Endothelial cell of umbilical vein (primary cell): ENCODE measurements at regions not wholly inside any gene's neighbourhood (a gene's known extent, or its start where the extent isn't known, plus 50 kb on each side); places are given as distances from the start of the nearest gene placed in this dataset.

ENCODE experiments used
- BruUV-seq: library from RNA; stranded (reverse); fragments of 400-500 nt; replicated peaks from 2 replicates; lab custom pipeline; 2021; lab: Mats Ljungman, UMichigan
- CTCF ChIA-PET: fragments of 300-600, 350-600 bp; sonication (Branson Sonifier 250); formaldehyde crosslinking; loops from one replicate; lab custom pipeline; 2021; ENCODE audit warnings: antibody characterized with exemption, inconsistent platforms; lab: Charles Lee
- POLR2A ChIA-PET: fragments of 300-600, 350-600 bp; sonication (Branson Sonifier 250); formaldehyde crosslinking; loops from one replicate; lab custom pipeline; 2021; ENCODE audit warnings: antibody characterized with exemption, inconsistent platforms; lab: Charles Lee
- DNase-seq: peaks from one replicate; pipeline ENCODE4 v3.0.0-alpha.2; 2011; ENCODE audit warnings: low read depth, low spot score
- FAIRE-seq: peaks from 2 replicates; lab custom pipeline; 2011; peaks lifted over from hg19 to GRCh38; lab: Jason Lieb, UNC
- H2AFZ ChIP-seq: 2 replicates; pipeline ENCODE4 v1.6.0; 2012; ENCODE audit warnings: low read depth, low read length, control low read depth, inconsistent platforms
- H3K27ac ChIP-seq: 2 replicates; pipeline ENCODE4 v1.5.1; 2011; ENCODE audit warnings: low read depth, mild to moderate bottlenecking, control low read depth, low read length, moderate library complexity; ENCODE audit not compliant: insufficient read depth
- H3K27me3 ChIP-seq, 2 experiments: 2 replicates each; pipeline versions ENCODE4 v1.6.0 to v1.6.1; 2011; ENCODE audit warnings: low read length in 2 of 2, mixed read lengths in 1 of 2; ENCODE audit not compliant: control insufficient read depth in 2 of 2, insufficient read depth in 2 of 2
- H3K36me3 ChIP-seq, 2 experiments: 2 replicates in 1 of 2; 3 replicates in 1 of 2; pipeline ENCODE4 v1.5.1; 2011; ENCODE audit warnings: low read length in 2 of 2, mild to moderate bottlenecking in 1 of 2, moderate library complexity in 1 of 2; ENCODE audit not compliant: control insufficient read depth in 2 of 2, insufficient read depth in 2 of 2; ENCODE audit errors: extremely low read depth in 1 of 2
- H3K4me1 ChIP-seq: 3 replicates; pipeline ENCODE4 v1.5.1; 2011; ENCODE audit warnings: mild to moderate bottlenecking, low read length; ENCODE audit not compliant: control insufficient read depth, insufficient read depth; ENCODE audit errors: extremely low read depth
- H3K4me2 ChIP-seq: 2 replicates; pipeline ENCODE4 v1.6.1; 2011; ENCODE audit warnings: low read length, control low read depth, mixed read lengths; ENCODE audit not compliant: insufficient read depth
- H3K4me3 ChIP-seq, 3 experiments: fragments of 200-600 bp in 1 of 3; sonication (generic), shearing (Covaris generic) in 1 of 3; replicated peaks in 1 of 3; 2 replicates each; pipeline ENCODE4 v1.5.1; 2011 to 2016; ENCODE audit warnings: control low read depth in 3 of 3, low read length in 3 of 3, mild to moderate bottlenecking in 2 of 3, inconsistent platforms in 1 of 3, low read depth in 1 of 3, moderate library complexity in 1 of 3; ENCODE audit not compliant: insufficient read depth in 1 of 3
- H3K79me2 ChIP-seq: 2 replicates; pipeline ENCODE4 v1.6.0; 2012; ENCODE audit warnings: low read length, inconsistent platforms; ENCODE audit not compliant: control insufficient read depth, insufficient read depth
- H3K9ac ChIP-seq: replicated peaks from 2 replicates; pipeline ENCODE3; 2011; ENCODE audit warnings: low read length, control low read depth; ENCODE audit not compliant: insufficient read depth; ENCODE audit errors: extremely low read depth
- H3K9me1 ChIP-seq: replicated peaks from 3 replicates; pipeline ENCODE4 v1.6.0; 2011; ENCODE audit warnings: mild to moderate bottlenecking, low read length; ENCODE audit not compliant: control insufficient read depth, insufficient read depth; ENCODE audit errors: extremely low read depth
- H3K9me3 ChIP-seq: replicated peaks from 2 replicates; pipeline ENCODE4 v1.5.1; 2012; ENCODE audit warnings: low read length, inconsistent platforms; ENCODE audit not compliant: control insufficient read depth, insufficient read depth
- H4K20me1 ChIP-seq: replicated peaks from 2 replicates; pipeline ENCODE3; 2011; ENCODE audit warnings: mild to moderate bottlenecking, low read length; ENCODE audit not compliant: control insufficient read depth, insufficient read depth; ENCODE audit errors: extremely low read depth
- EZH2 ChIP-seq: IDR thresholded peaks from 2 replicates; pipeline ENCODE4 v1.6.1; 2012; ENCODE audit warnings: borderline replicate concordance, low read depth, mild to moderate bottlenecking, moderate library complexity, low read length, inconsistent platforms; ENCODE audit not compliant: severe bottlenecking
- FOS ChIP-seq: IDR thresholded peaks from 2 replicates; pipeline ENCODE4 v1.6.1; 2011; ENCODE audit warnings: mild to moderate bottlenecking, low read length, moderate library complexity, borderline replicate concordance; ENCODE audit not compliant: insufficient read depth
- GATA2 ChIP-seq: IDR thresholded peaks from 2 replicates; pipeline ENCODE4 v1.7.0; 2011; ENCODE audit warnings: low read depth, mild to moderate bottlenecking, moderate library complexity, mixed read lengths, low read length; ENCODE audit not compliant: insufficient read length, insufficient read depth
- JUN ChIP-seq: IDR thresholded peaks from 2 replicates; pipeline ENCODE4 v1.6.1; 2011; ENCODE audit warnings: borderline replicate concordance, low read depth; ENCODE audit not compliant: insufficient read length, insufficient read depth
- MYC ChIP-seq: IDR thresholded peaks from one replicate; pipeline ENCODE4 v1.6.1; 2011; ENCODE audit warnings: mild to moderate bottlenecking, low read depth, low read length
- POLR2A ChIP-seq: IDR thresholded peaks from 2 replicates; pipeline ENCODE4 v1.6.1; 2012; ENCODE audit warnings: low read depth, mild to moderate bottlenecking, control low read depth, low read length
- POLR2AphosphoS5 ChIP-seq: IDR thresholded peaks from 2 replicates; pipeline ENCODE4 v1.6.1; 2012; ENCODE audit warnings: low read depth, mild to moderate bottlenecking, control low read depth, low read length, moderate library complexity; ENCODE audit not compliant: insufficient read depth
- dilution Hi-C: fragments of 300-500 bp; cut with MboI; formaldehyde crosslinking; loops from one replicate; pipeline ENCODE4 v1.15.0; 2019; ENCODE audit warnings: low sequenced_read_pairs; ENCODE audit not compliant: extremely low pct_ligation_motif_present
- intact Hi-C: fragments of 100-400 bp; cut with micrococcal nuclease; formaldehyde crosslinking; loops from one replicate; pipeline ENCODE4 v1.10.0; 2022
- TF ChIP-seq, protein P1 (sequence below), 2 donors: IDR thresholded peaks; 1 replicate in 1 of 2; 2 replicates in 1 of 2; pipeline ENCODE4 v1.5.1; 2011; ENCODE audit warnings: low read length in 2 of 2, mild to moderate bottlenecking in 2 of 2, moderate library complexity in 2 of 2, control low read depth in 1 of 2, inconsistent platforms in 1 of 2, low read depth in 1 of 2; ENCODE audit not compliant: insufficient read depth in 1 of 2; ENCODE audit errors: extremely low read depth in 1 of 2
- TF ChIP-seq, protein P2 (sequence below): IDR thresholded peaks from 2 replicates; pipeline ENCODE4 v1.6.1; 2011; ENCODE audit not compliant: insufficient read depth, insufficient read length

DNA sequence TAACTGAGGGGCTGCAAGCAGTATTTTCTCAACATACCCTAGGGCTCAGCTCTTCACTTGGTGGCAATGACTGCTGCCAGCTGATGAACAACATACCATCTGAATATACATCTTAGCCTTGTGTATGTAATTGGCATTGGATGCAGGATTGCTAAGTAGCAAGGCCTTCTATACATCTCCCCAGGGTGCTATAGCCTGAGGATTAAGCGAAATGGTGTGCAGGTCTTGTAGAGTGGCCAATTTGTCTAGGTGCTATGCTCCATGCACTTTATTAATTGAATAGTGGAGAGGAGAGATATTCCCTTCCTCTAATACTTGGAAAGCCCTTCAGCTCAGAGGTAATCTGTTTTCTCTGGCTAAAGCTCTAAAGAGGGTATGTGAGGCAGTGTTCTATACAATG is 71.9 kb downstream of the KIF2B start:
- Histone ChIP-seq H3K79me2 (no peaks in the 10 kb centered on the region), H2AFZ (no peak overlapping the region), H3K4me1 (no peaks in the 10 kb centered on the region), H3K4me3 (no peak overlapping the region), H3K9ac (no peak overlapping the region), H3K4me2 (no peak overlapping the region), H3K27me3 (no peaks in the 10 kb centered on the region), H3K27ac (no peak overlapping the region), H3K9me3 (no peaks in the 10 kb centered on the region), H4K20me1 (no peaks in the 10 kb centered on the region), H3K36me3 (no peaks in the 10 kb centered on the region), H3K9me1 (no peaks in the 10 kb centered on the region)
- FAIRE-seq, result no peak
- dilution Hi-C loops, result no loop called here
- no TSS peak for BruUV-seq
- intact Hi-C loops, result no loop called here
- ChIA-PET CTCF (no interaction called here), POLR2A (no interaction called here)
- DNase-seq, result no peak
- TF ChIP-seq POLR2AphosphoS5, result no peak
- no peak for TF ChIP-seq EZH2
- TF ChIP-seq, protein P1, sequence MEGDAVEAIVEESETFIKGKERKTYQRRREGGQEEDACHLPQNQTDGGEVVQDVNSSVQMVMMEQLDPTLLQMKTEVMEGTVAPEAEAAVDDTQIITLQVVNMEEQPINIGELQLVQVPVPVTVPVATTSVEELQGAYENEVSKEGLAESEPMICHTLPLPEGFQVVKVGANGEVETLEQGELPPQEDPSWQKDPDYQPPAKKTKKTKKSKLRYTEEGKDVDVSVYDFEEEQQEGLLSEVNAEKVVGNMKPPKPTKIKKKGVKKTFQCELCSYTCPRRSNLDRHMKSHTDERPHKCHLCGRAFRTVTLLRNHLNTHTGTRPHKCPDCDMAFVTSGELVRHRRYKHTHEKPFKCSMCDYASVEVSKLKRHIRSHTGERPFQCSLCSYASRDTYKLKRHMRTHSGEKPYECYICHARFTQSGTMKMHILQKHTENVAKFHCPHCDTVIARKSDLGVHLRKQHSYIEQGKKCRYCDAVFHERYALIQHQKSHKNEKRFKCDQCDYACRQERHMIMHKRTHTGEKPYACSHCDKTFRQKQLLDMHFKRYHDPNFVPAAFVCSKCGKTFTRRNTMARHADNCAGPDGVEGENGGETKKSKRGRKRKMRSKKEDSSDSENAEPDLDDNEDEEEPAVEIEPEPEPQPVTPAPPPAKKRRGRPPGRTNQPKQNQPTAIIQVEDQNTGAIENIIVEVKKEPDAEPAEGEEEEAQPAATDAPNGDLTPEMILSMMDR (IDR thresholded peaks at IDR 0.05; ENCODE audit: extremely low read depth in 1 of 2, insufficient read depth in 1 of 2, low read depth in 1 of 2, low read length in 2 of 2), result no peak
- no peak for TF ChIP-seq GATA2
- TF ChIP-seq, protein P2, sequence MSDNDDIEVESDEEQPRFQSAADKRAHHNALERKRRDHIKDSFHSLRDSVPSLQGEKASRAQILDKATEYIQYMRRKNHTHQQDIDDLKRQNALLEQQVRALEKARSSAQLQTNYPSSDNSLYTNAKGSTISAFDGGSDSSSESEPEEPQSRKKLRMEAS, result no peak
- TF ChIP-seq JUN, result no peak
- TF ChIP-seq POLR2A, result no peak
- no peak for TF ChIP-seq FOS
- no peak for TF ChIP-seq MYC
